ENCODE measurements at regions not wholly inside any gene's neighbourhood (a gene's known extent, or its start where the extent isn't known, plus 50 kb on each side); places are given as distances from the start of the nearest gene placed in this dataset.

GRCh38 chr14:94857950-94858349, 88.0 kb upstream of the GSC start (continued):
- TF ChIP-seq CTCF (IDR thresholded peaks at IDR 0.05; ENCODE audit: control extremely low read depth in 1 of 3, insufficient read depth in 1 of 3, low read depth in 1 of 3, low read length in 3 of 3) (no peak), SIX5 (IDR thresholded peaks at IDR 0.05; ENCODE audit: low read depth, low read length) (no peak)

Data from H1 (cell line).